Esophagus muscularis mucosa (tissue), 4 donors: ENCODE measurements at regions not wholly inside any gene's neighbourhood (a gene's known extent, or its start where the extent isn't known, plus 50 kb on each side); places are given as distances from the start of the nearest gene placed in this dataset.

Experiments used
- DNase-seq: peaks from one replicate; pipeline ENCODE4 v3.0.0-alpha.2; 2017; ENCODE audit errors: extremely low spot score
- H3K27ac ChIP-seq, 4 donors: fragments of 200-600 bp; sonication (generic); replicated peaks in 1 of 4; 1 replicate in 3 of 4; 2 replicates in 1 of 4; pipeline ENCODE4 v1.5.1; 2016 to 2019; ENCODE audit warnings: mild to moderate bottlenecking in 1 of 4
- H3K27me3 ChIP-seq, 4 donors: fragments of 200-600 bp; sonication (generic); one replicate each; pipeline versions ENCODE4 v1.5.1 to v1.6.0; 2016 to 2019
- H3K36me3 ChIP-seq, 4 donors: fragments of 200-600 bp; sonication (generic); one replicate each; pipeline ENCODE4 v1.5.1; 2016 to 2019
- H3K4me1 ChIP-seq, 4 donors: fragments of 200-600 bp; sonication (generic); one replicate each; pipeline ENCODE4 v1.5.1; 2016 to 2019
- H3K4me3 ChIP-seq, 4 donors: fragments of 200-600 bp; sonication (generic); 1 replicate in 2 of 4; 2 replicates in 2 of 4; pipeline ENCODE4 v1.5.1; 2016 to 2019; ENCODE audit warnings: mild to moderate bottlenecking in 4 of 4, moderate library complexity in 1 of 4
- H3K9me3 ChIP-seq, 4 donors: fragments of 200-600 bp; sonication (generic); 1 replicate in 3 of 4; 2 replicates in 1 of 4; pipeline ENCODE4 v1.5.1; 2016 to 2019
- CTCF ChIP-seq, 3 experiments: fragments of 200-600 bp in 2 of 3; fragments of 450-650 bp in 1 of 3; sonication (generic) in 2 of 3; IDR thresholded peaks; one replicate each; pipeline ENCODE4 v1.5.1; 2017 to 2019; ENCODE audit warnings: antibody characterized with exemption in 3 of 3, mild to moderate bottlenecking in 2 of 3, moderate library complexity in 1 of 3
- EP300 ChIP-seq: sonication (generic); formaldehyde crosslinking; IDR thresholded peaks from one replicate; pipeline ENCODE4 v1.6.1; 2017; ENCODE audit warnings: antibody characterized with exemption
- POLR2A ChIP-seq: fragments of 450-650 bp; IDR thresholded peaks from one replicate; pipeline ENCODE4 v1.6.1; 2017; ENCODE audit warnings: antibody characterized with exemption, moderate library complexity, mild to moderate bottlenecking, low read depth
- POLR2AphosphoS5 ChIP-seq, 2 donors: sonication (generic); formaldehyde crosslinking; IDR thresholded peaks; one replicate each; pipeline ENCODE4 v1.6.1; 2017; ENCODE audit warnings: antibody characterized with exemption in 2 of 2
- WGBS: methylation state at CpG from one replicate; pipeline ENCODE4 v1.1.5; 2018; 5-methylcytosine and 5-hydroxymethylcytosine counted together
- intact Hi-C: fragments of 100-400 bp; cut with DNase I; formaldehyde crosslinking; loops from one replicate; pipeline ENCODE4 v1.15.1; 2023

GRCh38 chr5:124669956-124670721 lies 76.3 kb downstream of the ZNF608 start:
- intact Hi-C loops: no loop called here
- Histone ChIP-seq H3K27ac (peak overlapping the region; percentile 48 to 63 (median 60)), H3K9me3 (no peaks in the 10 kb centered on the region), H3K36me3 (no peaks in the 10 kb centered on the region), H3K4me3 (peak overlapping the region in 1 of 4 donors; percentile 4), H3K4me1 (peaks cover 33 to 81% (median 68%) of the 10 kb centered on the region in 4 donors), H3K27me3 (no peaks in the 10 kb centered on the region)
- no peak for DNase-seq
- TF ChIP-seq POLR2AphosphoS5 (IDR thresholded peaks at IDR 0.05) (no peak), CTCF (IDR thresholded peaks at IDR 0.05) (no peak), EP300 (no peak), POLR2A (no peak)
- 45% methylated on average over 7 of the region's 7 CpGs for WGBS

- H3K4me3 ChIP-seq: no peak overlapping the region
- H3K27ac ChIP-seq: peak overlapping the region; percentile 38 to 63 (median 56)
- H3K27me3 ChIP-seq: no peaks in the 10 kb centered on the region
- no peaks in the 10 kb centered on the region for H3K9me3 ChIP-seq
- DNase-seq: no peak
- WGBS: 63% methylated on average over 4 of the region's 4 CpGs
- peaks cover 33 to 78% (median 65%) of the 10 kb centered on the region in 4 donors for H3K4me1 ChIP-seq
- H3K36me3 ChIP-seq: no peaks in the 10 kb centered on the region
- intact Hi-C loops: no loop called here
- TF ChIP-seq CTCF (IDR thresholded peaks at IDR 0.05): no peak
- no peak for TF ChIP-seq POLR2AphosphoS5 (IDR thresholded peaks at IDR 0.05)
- TF ChIP-seq POLR2A: no peak
- no peak for TF ChIP-seq EP300
Observed at GRCh38 chr5:124669300-124669648, 77.2 kb downstream of the ZNF608 start.

GRCh38 chr5:124668353-124669299 lies 77.8 kb downstream of the ZNF608 start:
- Histone ChIP-seq H3K9me3 (no peaks in the 10 kb centered on the region), H3K27me3 (no peaks in the 10 kb centered on the region), H3K4me1 (peaks cover 33 to 81% (median 69%) of the 10 kb centered on the region in 4 donors), H3K36me3 (no peaks in the 10 kb centered on the region), H3K27ac (peak overlapping the region in 3 of 4 donors; percentile 38 to 63 (median 63)), H3K4me3 (no peak overlapping the region)
- WGBS: 82% methylated on average over 7 of the region's 7 CpGs
- DNase-seq: no peak
- TF ChIP-seq POLR2A (no peak), POLR2AphosphoS5 (IDR thresholded peaks at IDR 0.05) (no peak), CTCF (IDR thresholded peaks at IDR 0.05) (no peak), EP300 (no peak)
- intact Hi-C loops: no loop called here

- Histone ChIP-seq H3K36me3 (no peaks in the 10 kb centered on the region), H3K4me1 (peaks cover 54 to 85% (median 71%) of the 10 kb centered on the region in 4 donors), H3K27ac (no peak overlapping the region), H3K4me3 (no peak overlapping the region), H3K9me3 (no peaks in the 10 kb centered on the region), H3K27me3 (no peaks in the 10 kb centered on the region)
- intact Hi-C loops: no loop called here
- TF ChIP-seq EP300: no peak
- TF ChIP-seq CTCF (IDR thresholded peaks at IDR 0.05): no peak
- no peak for TF ChIP-seq POLR2A
- TF ChIP-seq POLR2AphosphoS5 (IDR thresholded peaks at IDR 0.05): no peak
- DNase-seq: no peak
Observed at GRCh38 chr5:124665625-124666024, 80.8 kb downstream of the ZNF608 start.
